BLaER1 (cell line): ENCODE measurements at regions not wholly inside any gene's neighbourhood (a gene's known extent, or its start where the extent isn't known, plus 50 kb on each side); places are given as distances from the start of the nearest gene placed in this dataset.

Experiments
- H3K27ac ChIP-seq: shearing (Covaris generic); formaldehyde crosslinking; 2 replicates; pipeline ENCODE4 v1.8.1; 2022
- H3K27me3 ChIP-seq: shearing (Covaris generic); formaldehyde crosslinking; 2 replicates; pipeline ENCODE4 v1.8.1; 2022
- H3K36me3 ChIP-seq: shearing (Covaris generic); formaldehyde crosslinking; 2 replicates; pipeline ENCODE4 v1.8.1; 2022
- H3K4me1 ChIP-seq: shearing (Covaris generic); formaldehyde crosslinking; 2 replicates; pipeline ENCODE4 v1.8.1; 2022
- H3K4me2 ChIP-seq: shearing (Covaris generic); formaldehyde crosslinking; 2 replicates; pipeline ENCODE4 v1.8.1; 2022
- H3K4me3 ChIP-seq: shearing (Covaris generic); formaldehyde crosslinking; 2 replicates; pipeline ENCODE4 v1.8.1; 2022
- H3K9ac ChIP-seq: shearing (Covaris generic); formaldehyde crosslinking; 2 replicates; pipeline ENCODE4 v1.8.1; 2022
- H3K9me3 ChIP-seq: shearing (Covaris generic); formaldehyde crosslinking; 2 replicates; pipeline ENCODE4 v1.8.1; 2022
- H4K20me1 ChIP-seq: shearing (Covaris generic); formaldehyde crosslinking; 2 replicates; pipeline ENCODE4 v1.8.1; 2022
- Cebpa-rat ChIP-seq: shearing (Covaris generic); IDR thresholded peaks from 2 replicates; pipeline ENCODE4 v1.8.1; 2022

- Histone ChIP-seq H3K27me3 (no peaks in the 10 kb centered on the region), H3K4me1 (no peaks in the 10 kb centered on the region), H3K9ac (no peak overlapping the region), H3K4me3 (no peak overlapping the region), H3K9me3 (no peaks in the 10 kb centered on the region), H4K20me1 (no peaks in the 10 kb centered on the region), H3K27ac (no peak overlapping the region), H3K4me2 (no peak overlapping the region), H3K36me3 (no peaks in the 10 kb centered on the region)
- no peak for TF ChIP-seq Cebpa-rat
Measured at GRCh38 chr4:43242606-43243005, 350.1 kb downstream of the GRXCR1 start.

GRCh38 chr4:43243433-43244116 lies 351.1 kb downstream of the GRXCR1 start:
- Histone ChIP-seq H4K20me1 (no peaks in the 10 kb centered on the region), H3K27ac (no peak overlapping the region), H3K9ac (no peak overlapping the region), H3K36me3 (no peaks in the 10 kb centered on the region), H3K9me3 (no peaks in the 10 kb centered on the region), H3K4me2 (no peak overlapping the region), H3K4me1 (no peaks in the 10 kb centered on the region), H3K27me3 (no peaks in the 10 kb centered on the region), H3K4me3 (no peak overlapping the region)
- TF ChIP-seq Cebpa-rat = no peak

GRCh38 chr4:43244688-43245382 lies 352.3 kb downstream of the GRXCR1 start:
- TF ChIP-seq Cebpa-rat = no peak
- H3K36me3 ChIP-seq = no peaks in the 10 kb centered on the region
- no peaks in the 10 kb centered on the region for H4K20me1 ChIP-seq
- no peaks in the 10 kb centered on the region for H3K4me1 ChIP-seq
- H3K9me3 ChIP-seq = no peaks in the 10 kb centered on the region
- no peaks in the 10 kb centered on the region for H3K27me3 ChIP-seq
- no peak overlapping the region for H3K4me2 ChIP-seq
- no peak overlapping the region for H3K9ac ChIP-seq
- no peak overlapping the region for H3K27ac ChIP-seq
- H3K4me3 ChIP-seq = no peak overlapping the region

GRCh38 chr4:43251841-43252240 lies 359.3 kb downstream of the GRXCR1 start:
- no peaks in the 10 kb centered on the region for H4K20me1 ChIP-seq
- no peak overlapping the region for H3K4me3 ChIP-seq
- H3K4me2 ChIP-seq = no peak overlapping the region
- no peak for TF ChIP-seq Cebpa-rat
- H3K36me3 ChIP-seq = no peaks in the 10 kb centered on the region
- no peaks in the 10 kb centered on the region for H3K4me1 ChIP-seq
- H3K9me3 ChIP-seq = peaks cover 3% of the 10 kb centered on the region; the same call in 1 of the 2 replicates
- no peak overlapping the region for H3K27ac ChIP-seq
- no peak overlapping the region for H3K9ac ChIP-seq
- no peaks in the 10 kb centered on the region for H3K27me3 ChIP-seq

GRCh38 chr4:43253541-43253940 lies 361.0 kb downstream of the GRXCR1 start:
- Histone ChIP-seq H3K27me3 (no peaks in the 10 kb centered on the region), H4K20me1 (no peaks in the 10 kb centered on the region), H3K9ac (no peak overlapping the region), H3K9me3 (peaks cover 9% of the 10 kb centered on the region), H3K36me3 (no peaks in the 10 kb centered on the region), H3K4me1 (no peaks in the 10 kb centered on the region), H3K4me2 (no peak overlapping the region), H3K27ac (no peak overlapping the region), H3K4me3 (no peak overlapping the region)
- TF ChIP-seq Cebpa-rat = no peak

- Histone ChIP-seq H3K9ac (no peak overlapping the region), H4K20me1 (no peaks in the 10 kb centered on the region), H3K9me3 (peaks cover 4% of the 10 kb centered on the region; the same call in 1 of the 2 replicates), H3K27ac (no peak overlapping the region), H3K4me3 (no peak overlapping the region), H3K36me3 (no peaks in the 10 kb centered on the region), H3K4me1 (no peaks in the 10 kb centered on the region), H3K27me3 (no peaks in the 10 kb centered on the region), H3K4me2 (no peak overlapping the region)
- no peak for TF ChIP-seq Cebpa-rat
Measured at GRCh38 chr4:43264730-43265129, 372.2 kb downstream of the GRXCR1 start.

GRCh38 chr4:43271946-43272345 lies 379.4 kb downstream of the GRXCR1 start:
- Histone ChIP-seq H3K36me3 (no peaks in the 10 kb centered on the region), H3K9ac (no peak overlapping the region), H3K9me3 (no peaks in the 10 kb centered on the region), H4K20me1 (no peaks in the 10 kb centered on the region), H3K4me2 (no peak overlapping the region), H3K27ac (no peak overlapping the region), H3K4me3 (no peak overlapping the region), H3K27me3 (no peaks in the 10 kb centered on the region), H3K4me1 (no peaks in the 10 kb centered on the region)
- no peak for TF ChIP-seq Cebpa-rat

- Histone ChIP-seq H3K9me3 (no peaks in the 10 kb centered on the region), H3K4me1 (no peaks in the 10 kb centered on the region), H3K4me2 (no peak overlapping the region), H4K20me1 (no peaks in the 10 kb centered on the region), H3K27me3 (no peaks in the 10 kb centered on the region), H3K9ac (no peak overlapping the region), H3K27ac (no peak overlapping the region), H3K36me3 (no peaks in the 10 kb centered on the region), H3K4me3 (no peak overlapping the region)
- no peak for TF ChIP-seq Cebpa-rat
Measured at GRCh38 chr4:43274376-43274775, 381.9 kb downstream of the GRXCR1 start.

- H3K9me3 ChIP-seq = no peaks in the 10 kb centered on the region
- no peak overlapping the region for H3K4me2 ChIP-seq
- TF ChIP-seq Cebpa-rat = no peak
- no peaks in the 10 kb centered on the region for H3K4me1 ChIP-seq
- no peaks in the 10 kb centered on the region for H4K20me1 ChIP-seq
- H3K27ac ChIP-seq = no peak overlapping the region
- H3K9ac ChIP-seq = no peak overlapping the region
- H3K4me3 ChIP-seq = no peak overlapping the region
- H3K27me3 ChIP-seq = no peaks in the 10 kb centered on the region
- H3K36me3 ChIP-seq = no peaks in the 10 kb centered on the region
Measured at GRCh38 chr4:43275779-43276178, 383.3 kb downstream of the GRXCR1 start.

- H4K20me1 ChIP-seq = no peaks in the 10 kb centered on the region
- H3K9ac ChIP-seq = no peak overlapping the region
- no peak for TF ChIP-seq Cebpa-rat
Measured at GRCh38 chr4:43276321-43276720, 383.8 kb downstream of the GRXCR1 start.

More at GRCh38 chr4:43276321-43276720, 383.8 kb downstream of the GRXCR1 start:
- Histone ChIP-seq H3K4me3 (no peak overlapping the region), H3K4me2 (no peak overlapping the region), H3K27ac (no peak overlapping the region), H3K9me3 (no peaks in the 10 kb centered on the region), H3K4me1 (no peaks in the 10 kb centered on the region), H3K36me3 (no peaks in the 10 kb centered on the region), H3K27me3 (no peaks in the 10 kb centered on the region)
